AG10803 (cell line): ENCODE measurements at regions not wholly inside any gene's neighbourhood (a gene's known extent, or its start where the extent isn't known, plus 50 kb on each side); places are given as distances from the start of the nearest gene placed in this dataset.
"Not testable (repeated sequence)": the region's sequence is repeated elsewhere in the genome, so short reads cannot be mapped to it uniquely, and the experiment has no call there.

Experiments used
- DNase-seq: peaks from one replicate; pipeline ENCODE4 v3.0.0; 2010; ENCODE audit warnings: low read depth
- H3K4me3 ChIP-seq: 2 replicates; pipeline ENCODE4 v1.5.1; 2011; ENCODE audit warnings: mild to moderate bottlenecking, low read length, control low read depth
- TF ChIP-seq, protein P1 (sequence below): conservative IDR thresholded peaks from 2 replicates; pipeline ENCODE4 v1.5.1; 2011; ENCODE audit warnings: mild to moderate bottlenecking, low read length, control low read depth, inconsistent platforms

GRCh38 chr13:70237131-70237530 is 128.9 kb upstream of the KLHL1 start:
- no peak for DNase-seq
- TF ChIP-seq, protein P1, sequence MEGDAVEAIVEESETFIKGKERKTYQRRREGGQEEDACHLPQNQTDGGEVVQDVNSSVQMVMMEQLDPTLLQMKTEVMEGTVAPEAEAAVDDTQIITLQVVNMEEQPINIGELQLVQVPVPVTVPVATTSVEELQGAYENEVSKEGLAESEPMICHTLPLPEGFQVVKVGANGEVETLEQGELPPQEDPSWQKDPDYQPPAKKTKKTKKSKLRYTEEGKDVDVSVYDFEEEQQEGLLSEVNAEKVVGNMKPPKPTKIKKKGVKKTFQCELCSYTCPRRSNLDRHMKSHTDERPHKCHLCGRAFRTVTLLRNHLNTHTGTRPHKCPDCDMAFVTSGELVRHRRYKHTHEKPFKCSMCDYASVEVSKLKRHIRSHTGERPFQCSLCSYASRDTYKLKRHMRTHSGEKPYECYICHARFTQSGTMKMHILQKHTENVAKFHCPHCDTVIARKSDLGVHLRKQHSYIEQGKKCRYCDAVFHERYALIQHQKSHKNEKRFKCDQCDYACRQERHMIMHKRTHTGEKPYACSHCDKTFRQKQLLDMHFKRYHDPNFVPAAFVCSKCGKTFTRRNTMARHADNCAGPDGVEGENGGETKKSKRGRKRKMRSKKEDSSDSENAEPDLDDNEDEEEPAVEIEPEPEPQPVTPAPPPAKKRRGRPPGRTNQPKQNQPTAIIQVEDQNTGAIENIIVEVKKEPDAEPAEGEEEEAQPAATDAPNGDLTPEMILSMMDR: no peak
- H3K4me3 ChIP-seq: no peak overlapping the region

DNA sequence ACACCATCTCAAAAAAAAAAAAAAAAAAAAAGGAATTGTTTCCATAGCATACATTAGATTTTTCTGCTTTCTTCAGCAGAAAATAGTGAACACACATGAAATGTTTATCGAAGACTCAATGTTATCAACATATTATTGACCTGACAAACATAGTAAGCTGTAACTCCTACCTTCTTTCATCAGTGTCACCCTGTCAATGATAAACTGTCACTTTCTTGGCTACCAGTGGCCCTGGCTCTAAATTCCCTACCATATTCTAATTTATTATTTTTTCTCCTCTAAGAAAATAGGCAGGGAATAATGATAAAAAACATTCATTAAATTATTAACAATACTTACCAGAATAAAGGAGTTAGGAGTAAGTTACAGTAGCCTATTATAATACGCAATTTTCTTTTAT is 127.3 kb upstream of the KLHL1 start:
- H3K4me3 ChIP-seq: no peak overlapping the region
- DNase-seq: no peak
- TF ChIP-seq, protein P1: no peak

- DNase-seq: no peak
- TF ChIP-seq, protein P1: no peak
- H3K4me3 ChIP-seq: no peak overlapping the region
These were observed 115.7 kb upstream of the KLHL1 start for GRCh38 chr13:70223911-70224310.

DNA sequence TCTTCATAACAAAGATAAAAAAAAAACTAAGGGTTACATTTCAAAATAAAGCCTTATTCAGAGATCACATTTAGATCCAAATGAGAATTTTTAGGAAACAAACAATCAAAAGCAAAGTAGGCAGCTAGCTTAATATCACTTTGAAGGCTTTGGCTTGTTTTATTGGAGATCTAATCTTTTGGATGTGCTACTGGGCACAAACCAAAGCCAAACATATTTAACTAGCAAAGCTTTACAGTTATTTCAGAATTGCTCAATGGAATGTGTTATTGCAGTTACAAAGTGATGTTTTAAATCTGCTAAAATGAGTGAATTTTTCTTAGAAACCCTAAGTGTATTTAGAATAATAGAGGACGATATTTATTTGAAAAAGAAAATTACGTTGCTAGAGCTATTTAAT is 114.7 kb upstream of the KLHL1 start:
- no peak for DNase-seq
- H3K4me3 ChIP-seq: no peak overlapping the region
- TF ChIP-seq, protein P1: no peak

- no peak overlapping the region for H3K4me3 ChIP-seq
- no peak for DNase-seq
- TF ChIP-seq, protein P1: no peak
These were observed 110.4 kb upstream of the KLHL1 start for GRCh38 chr13:70218618-70219017.

DNA sequence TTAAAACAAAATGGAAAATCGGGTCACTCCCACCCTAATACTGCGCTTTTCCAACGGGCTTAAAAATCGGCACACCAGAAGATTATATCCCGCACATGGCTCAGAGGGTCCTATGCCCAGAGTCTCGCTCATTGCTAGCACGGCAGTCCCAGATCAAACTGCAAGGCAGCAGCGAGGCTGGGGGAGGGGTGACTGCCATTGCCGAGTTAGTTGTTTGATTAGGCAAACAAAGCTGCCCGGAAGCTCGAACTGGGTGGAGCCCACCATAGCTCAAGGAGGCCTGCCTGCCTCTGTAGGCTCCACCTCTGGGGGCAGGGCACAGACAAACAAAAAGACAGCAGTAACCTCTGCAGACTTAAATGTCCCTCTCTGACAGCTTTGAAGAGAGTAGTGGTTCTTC is 100.7 kb upstream of the KLHL1 start:
- DNase-seq, H3K4me3 ChIP-seq: not testable (repeated sequence)

GRCh38 chr13:70206671-70207070 is 98.4 kb upstream of the KLHL1 start:
- no peak overlapping the region for H3K4me3 ChIP-seq
- TF ChIP-seq, protein P1: no peak
- no peak for DNase-seq

DNA sequence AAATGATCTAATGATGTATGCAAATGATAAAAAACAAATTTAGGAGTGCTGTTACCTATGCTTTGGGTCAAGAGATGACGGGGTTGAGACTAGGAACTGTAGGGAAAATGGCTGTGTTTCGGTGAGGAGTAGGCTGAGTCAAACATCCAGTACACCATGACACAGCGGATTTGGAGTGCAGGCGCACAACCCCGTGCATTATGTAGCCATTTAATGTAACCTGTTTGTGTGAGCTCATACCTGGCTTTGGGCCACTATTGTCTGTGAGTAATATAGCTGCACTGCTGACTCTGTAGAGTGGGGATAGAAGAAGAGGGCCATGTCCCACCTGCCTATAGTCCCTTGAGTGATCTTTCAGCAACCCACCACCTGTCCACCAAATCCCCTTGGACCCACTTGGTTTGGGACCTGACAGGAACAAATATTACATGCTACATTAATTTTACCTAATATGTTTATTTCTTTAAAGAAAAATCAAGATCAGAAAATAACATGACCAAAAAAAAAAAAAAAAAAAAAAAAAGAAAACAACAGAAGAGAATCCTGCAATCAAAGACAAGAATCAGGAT is 95.5 kb upstream of the KLHL1 start:
- H3K4me3 ChIP-seq: no peak overlapping the region
- TF ChIP-seq, protein P1: no peak
- DNase-seq: no peak
